Progenitor cell of endocrine pancreas (in vitro differentiated cells): ENCODE measurements at regions not wholly inside any gene's neighbourhood (a gene's known extent, or its start where the extent isn't known, plus 50 kb on each side); places are given as distances from the start of the nearest gene placed in this dataset.
A peak's percentile ranks its signal among the peaks of the same experiment; 100 is the strongest.

Source experiments
- DNase-seq: peaks from one replicate; pipeline ENCODE4 v3.0.0; 2021; ENCODE audit warnings: low spot score; ENCODE audit not compliant: unreplicated experiment
- H3K27ac Mint-ChIP-seq: 2 replicates; pipeline ENCODE4 v1.8.0; 2021; ENCODE audit warnings: mild to moderate bottlenecking, moderate library complexity, mixed read lengths
- H3K27me3 Mint-ChIP-seq: 2 replicates; pipeline ENCODE4 v1.8.0; 2021; ENCODE audit warnings: mixed read lengths
- H3K36me3 Mint-ChIP-seq: 2 replicates; pipeline ENCODE4 v1.8.0; 2022; ENCODE audit warnings: mixed read lengths; ENCODE audit not compliant: insufficient read depth
- H3K4me1 Mint-ChIP-seq: 2 replicates; pipeline ENCODE4 v1.8.0; 2021; ENCODE audit warnings: low read depth, mixed read lengths
- H3K4me3 Mint-ChIP-seq: 2 replicates; pipeline ENCODE4 v1.8.0; 2021; ENCODE audit warnings: low read depth, mild to moderate bottlenecking, moderate library complexity, mixed read lengths
- H3K9me3 Mint-ChIP-seq: 2 replicates; pipeline ENCODE4 v1.8.0; 2021; ENCODE audit warnings: low read depth, mixed read lengths
- CTCF ChIP-seq: fragments of 200-600 bp; sonication (generic); IDR thresholded peaks from one replicate; pipeline ENCODE4 v1.5.0; 2021; ENCODE audit warnings: antibody characterized with exemption, mild to moderate bottlenecking; ENCODE audit not compliant: unreplicated experiment

GRCh38 chr3:110405830-110406585 is 665.6 kb upstream of the NECTIN3 start:
- DNase-seq: no peak
- Mint-ChIP-seq H3K27me3 (no peaks in the 10 kb centered on the region), H3K36me3 (no peaks in the 10 kb centered on the region), H3K9me3 (no peaks in the 10 kb centered on the region), H3K27ac (no peak overlapping the region), H3K4me1 (no peaks in the 10 kb centered on the region), H3K4me3 (no peak overlapping the region)
- TF ChIP-seq CTCF: no peak

- H3K9me3 Mint-ChIP-seq: no peaks in the 10 kb centered on the region
- no peak overlapping the region for H3K4me3 Mint-ChIP-seq
- H3K36me3 Mint-ChIP-seq: no peaks in the 10 kb centered on the region
- H3K4me1 Mint-ChIP-seq: no peaks in the 10 kb centered on the region
- no peak for TF ChIP-seq CTCF
- H3K27ac Mint-ChIP-seq: no peak overlapping the region
- DNase-seq: no peak
- H3K27me3 Mint-ChIP-seq: no peaks in the 10 kb centered on the region
Observed at GRCh38 chr3:110413266-110413665, 658.4 kb upstream of the NECTIN3 start.

GRCh38 chr3:110413807-110414748 is 657.5 kb upstream of the NECTIN3 start:
- Mint-ChIP-seq H3K4me1 (no peaks in the 10 kb centered on the region), H3K27me3 (no peaks in the 10 kb centered on the region), H3K4me3 (no peak overlapping the region), H3K9me3 (no peaks in the 10 kb centered on the region), H3K27ac (peak overlapping the region; percentile 38), H3K36me3 (no peaks in the 10 kb centered on the region)
- no peak for DNase-seq
- no peak for TF ChIP-seq CTCF

GRCh38 chr3:110414855-110415254 is 656.8 kb upstream of the NECTIN3 start:
- H3K27ac Mint-ChIP-seq: no peak overlapping the region
- no peak overlapping the region for H3K4me3 Mint-ChIP-seq
- no peaks in the 10 kb centered on the region for H3K9me3 Mint-ChIP-seq
- H3K4me1 Mint-ChIP-seq: no peaks in the 10 kb centered on the region
- DNase-seq: no peak
- H3K36me3 Mint-ChIP-seq: no peaks in the 10 kb centered on the region
- no peak for TF ChIP-seq CTCF
- H3K27me3 Mint-ChIP-seq: no peaks in the 10 kb centered on the region

GRCh38 chr3:110419096-110419495 is 652.5 kb upstream of the NECTIN3 start:
- H3K4me1 Mint-ChIP-seq: peaks cover 1% of the 10 kb centered on the region

More at GRCh38 chr3:110419096-110419495, 652.5 kb upstream of the NECTIN3 start:
- TF ChIP-seq CTCF: no peak
- no peak overlapping the region for H3K4me3 Mint-ChIP-seq
- H3K27me3 Mint-ChIP-seq: no peaks in the 10 kb centered on the region
- H3K36me3 Mint-ChIP-seq: no peaks in the 10 kb centered on the region
- no peak overlapping the region for H3K27ac Mint-ChIP-seq
- no peak for DNase-seq
- no peaks in the 10 kb centered on the region for H3K9me3 Mint-ChIP-seq
